Esophagus squamous epithelium (tissue), 5 donors: ENCODE measurements at regions not wholly inside any gene's neighbourhood (a gene's known extent, or its start where the extent isn't known, plus 50 kb on each side); places are given as distances from the start of the nearest gene placed in this dataset.

Experiments used
- DNase-seq: peaks from one replicate; lab custom pipeline; 2025; lab: John Stamatoyannopoulos, UW
- H3K27ac ChIP-seq, 4 donors: fragments of 200-600 bp; sonication (generic); one replicate each; pipeline ENCODE4 v1.5.1; 2016 to 2019; ENCODE audit warnings: mild to moderate bottlenecking in 1 of 4
- H3K27me3 ChIP-seq, 4 donors: fragments of 200-600 bp; sonication (generic); 1 replicate in 3 of 4; 2 replicates in 1 of 4; pipeline versions ENCODE4 v1.5.1 to v1.6.0; 2017 to 2021; ENCODE audit warnings: antibody characterized with exemption in 1 of 4
- H3K36me3 ChIP-seq, 3 donors: fragments of 200-600 bp; sonication (generic); one replicate each; pipeline ENCODE4 v1.5.1; 2016 to 2019
- H3K4me1 ChIP-seq, 3 donors: fragments of 200-600 bp; sonication (generic); one replicate each; pipeline ENCODE4 v1.5.1; 2017 to 2019
- H3K4me3 ChIP-seq, 4 donors: fragments of 200-600 bp; sonication (generic); 1 replicate in 3 of 4; 2 replicates in 1 of 4; pipeline ENCODE4 v1.5.1; 2016 to 2019; ENCODE audit warnings: mild to moderate bottlenecking in 2 of 4, moderate library complexity in 1 of 4
- H3K9me3 ChIP-seq, 3 donors: fragments of 200-600 bp; sonication (generic); one replicate each; pipeline ENCODE4 v1.5.1; 2016 to 2019
- CTCF ChIP-seq, 6 experiments: fragments of 450-650 bp in 4 of 6; fragments of 200-600 bp in 2 of 6; sonication (generic) in 2 of 6; IDR thresholded peaks; one replicate each; pipeline ENCODE4 v1.5.1; 2016 to 2019; ENCODE audit warnings: antibody characterized with exemption in 6 of 6, mild to moderate bottlenecking in 4 of 6, moderate library complexity in 4 of 6
- POLR2A ChIP-seq, 4 donors: fragments of 450-650 bp; IDR thresholded peaks; one replicate each; pipeline ENCODE4 v1.6.1; 2017; ENCODE audit warnings: antibody characterized with exemption in 4 of 4, mild to moderate bottlenecking in 4 of 4, moderate library complexity in 3 of 4
- WGBS, 2 donors: methylation state at CpG; one replicate each; pipeline ENCODE4 v1.1.5; 2018; 5-methylcytosine and 5-hydroxymethylcytosine counted together
- intact Hi-C: fragments of 100-400 bp; cut with DNase I; formaldehyde crosslinking; loops from one replicate; pipeline ENCODE4 v1.15.0; 2022
- donor health status: DM: yes; HTN: yes; CAD: no.

GRCh38 chr6:154592199-154592860 lies 81.8 kb upstream of the CNKSR3 start:
- Histone ChIP-seq H3K9me3 (no peaks in the 10 kb centered on the region), H3K27me3 (no peaks in the 10 kb centered on the region), H3K27ac (no peak overlapping the region), H3K36me3 (no peaks in the 10 kb centered on the region), H3K4me3 (no peak overlapping the region), H3K4me1 (no peaks in the 10 kb centered on the region)
- 90% methylated on average over 10 of the region's 10 CpGs for WGBS, 2 donors
- TF ChIP-seq POLR2A (IDR thresholded peaks at IDR 0.05) = no peak
- TF ChIP-seq CTCF (IDR thresholded peaks at IDR 0.05) = no peak
- no peak for DNase-seq
- intact Hi-C loops = no loop called here

- intact Hi-C loops = no loop called here
- no peaks in the 10 kb centered on the region for H3K27me3 ChIP-seq
- WGBS, 2 donors = 89 to 90% methylated on average over 6 to 7 of the region's 7 CpGs
- H3K9me3 ChIP-seq = no peaks in the 10 kb centered on the region
- no peak for DNase-seq
- no peak overlapping the region for H3K4me3 ChIP-seq
- no peaks in the 10 kb centered on the region for H3K36me3 ChIP-seq
- TF ChIP-seq POLR2A (IDR thresholded peaks at IDR 0.05) (no peak), CTCF (IDR thresholded peaks at IDR 0.05) (no peak)
- no peaks in the 10 kb centered on the region for H3K4me1 ChIP-seq
- no peak overlapping the region for H3K27ac ChIP-seq
Measured at GRCh38 chr6:154593122-154593521, 82.6 kb upstream of the CNKSR3 start.

DNA sequence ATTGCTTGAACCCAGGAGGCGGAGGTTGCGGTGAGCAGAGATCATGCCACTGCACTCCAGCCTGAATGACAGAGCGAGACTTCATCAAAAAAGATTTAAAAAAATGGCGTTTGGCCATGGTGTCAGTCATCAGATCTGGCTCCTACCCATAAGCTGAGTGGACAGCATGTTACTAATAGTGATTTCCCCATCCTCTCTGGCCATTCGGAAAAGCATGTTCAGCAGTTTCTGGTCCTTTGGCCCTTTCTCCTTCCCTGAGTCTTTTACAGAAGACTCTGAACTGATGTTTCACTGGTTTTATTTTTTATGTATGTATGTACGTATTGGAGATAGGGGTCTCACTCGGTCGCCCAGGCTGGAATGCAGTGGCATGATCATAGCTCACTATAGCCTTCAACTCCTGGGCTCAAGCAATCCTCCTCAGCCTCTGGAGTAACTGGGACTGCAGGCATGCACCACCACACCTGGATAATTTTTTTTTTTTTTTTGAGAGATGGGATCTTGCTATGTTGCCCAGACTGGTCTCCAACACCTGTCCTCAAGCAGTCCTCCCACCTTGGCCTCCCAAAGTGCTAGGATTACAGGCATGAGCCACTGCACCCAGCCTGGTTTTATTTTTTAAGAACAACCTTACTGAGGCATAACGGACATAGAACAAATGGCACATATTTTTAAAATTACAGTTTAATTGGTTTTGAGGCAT lies 84.2 kb upstream of the CNKSR3 start:
- TF ChIP-seq CTCF (IDR thresholded peaks at IDR 0.05) (no peak), POLR2A (IDR thresholded peaks at IDR 0.05) (no peak)
- no peak overlapping the region for H3K4me3 ChIP-seq
- H3K4me1 ChIP-seq = no peaks in the 10 kb centered on the region
- intact Hi-C loops = no loop called here
- no peaks in the 10 kb centered on the region for H3K9me3 ChIP-seq
- no peak overlapping the region for H3K27ac ChIP-seq
- no peaks in the 10 kb centered on the region for H3K27me3 ChIP-seq
- no peaks in the 10 kb centered on the region for H3K36me3 ChIP-seq
- 81 to 89% methylated on average over 9 of the region's 9 CpGs for WGBS, 2 donors
- DNase-seq = no peak

DNA sequence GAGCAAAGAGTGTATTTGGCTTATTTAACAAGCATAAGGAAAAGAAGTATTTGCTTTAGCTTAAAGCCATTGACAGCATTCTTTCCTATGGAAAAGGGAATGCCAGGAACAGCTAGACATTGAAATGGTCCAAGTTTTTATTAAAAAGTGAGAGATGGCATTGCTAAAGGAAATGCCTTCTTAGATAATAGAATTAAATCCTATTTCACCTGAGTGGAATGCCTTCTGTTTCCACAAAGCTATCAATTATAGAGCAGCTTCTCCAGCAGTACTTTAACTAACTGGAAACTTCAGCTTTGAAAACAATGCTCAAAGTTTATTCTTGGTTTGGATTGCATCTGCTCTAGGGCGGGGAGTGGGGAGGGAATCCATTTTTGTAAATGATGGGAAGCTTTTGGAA lies 85.1 kb upstream of the CNKSR3 start:
- intact Hi-C loops = no loop called here
- no peak overlapping the region for H3K27ac ChIP-seq
- no peaks in the 10 kb centered on the region for H3K27me3 ChIP-seq
- 63 to 78% methylated on average over 1 of the region's 1 CpG for WGBS, 2 donors
- DNase-seq = no peak
- H3K4me1 ChIP-seq = no peaks in the 10 kb centered on the region
- TF ChIP-seq CTCF (IDR thresholded peaks at IDR 0.05) (no peak), POLR2A (IDR thresholded peaks at IDR 0.05) (no peak)
- H3K9me3 ChIP-seq = no peaks in the 10 kb centered on the region
- H3K4me3 ChIP-seq = no peak overlapping the region
- H3K36me3 ChIP-seq = no peaks in the 10 kb centered on the region

- H3K4me1 ChIP-seq = no peaks in the 10 kb centered on the region
- WGBS, 2 donors = 77 to 82% methylated on average over 2 of the region's 2 CpGs
Measured at GRCh38 chr6:154596009-154596408, 85.5 kb upstream of the CNKSR3 start.

More at GRCh38 chr6:154596009-154596408, 85.5 kb upstream of the CNKSR3 start:
- Histone ChIP-seq H3K27me3 (no peaks in the 10 kb centered on the region), H3K9me3 (no peaks in the 10 kb centered on the region), H3K36me3 (no peaks in the 10 kb centered on the region), H3K27ac (no peak overlapping the region), H3K4me3 (no peak overlapping the region)
- intact Hi-C loops = no loop called here
- no peak for TF ChIP-seq CTCF (IDR thresholded peaks at IDR 0.05)
- no peak for TF ChIP-seq POLR2A (IDR thresholded peaks at IDR 0.05)
- DNase-seq = no peak
